Activated CD8-positive, alpha-beta memory T cell treated with anti-CD3 and anti-CD28 coated beads for 4 hours (primary cell): ENCODE measurements at regions not wholly inside any gene's neighbourhood (a gene's known extent, or its start where the extent isn't known, plus 50 kb on each side); places are given as distances from the start of the nearest gene placed in this dataset.
"Not testable (repeated sequence)": the region's sequence is repeated elsewhere in the genome, so short reads cannot be mapped to it uniquely, and the experiment has no call there.

ENCODE experiments used
- DNase-seq, 2 donors: peaks; one replicate each; pipeline ENCODE4 v3.0.0-alpha.2; 2020; ENCODE audit warnings: low read depth in 2 of 2

GRCh38 chr2:193240752-193241151, 1046.0 kb upstream of the TMEFF2 start:
- DNase-seq = no peak

DNA sequence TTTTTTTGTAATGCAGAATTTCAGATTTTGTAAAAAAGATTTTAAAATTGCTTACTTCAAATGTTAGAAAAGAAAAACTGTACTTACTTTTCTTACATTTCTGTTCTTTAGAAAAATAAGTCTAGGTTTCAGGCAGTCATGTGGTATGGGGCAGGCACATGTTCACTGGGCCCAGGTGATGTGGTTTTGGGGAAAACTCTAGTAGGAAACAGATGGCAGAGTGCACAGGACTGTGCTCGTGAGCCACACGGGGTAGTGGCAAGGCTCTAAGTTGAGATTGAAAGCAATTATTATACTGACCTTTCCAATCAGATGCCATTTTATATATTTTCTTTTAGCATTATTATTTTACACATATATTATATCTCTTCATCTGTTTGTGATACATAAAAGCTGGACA, 1036.9 kb upstream of the TMEFF2 start:
- no peak for DNase-seq

DNA sequence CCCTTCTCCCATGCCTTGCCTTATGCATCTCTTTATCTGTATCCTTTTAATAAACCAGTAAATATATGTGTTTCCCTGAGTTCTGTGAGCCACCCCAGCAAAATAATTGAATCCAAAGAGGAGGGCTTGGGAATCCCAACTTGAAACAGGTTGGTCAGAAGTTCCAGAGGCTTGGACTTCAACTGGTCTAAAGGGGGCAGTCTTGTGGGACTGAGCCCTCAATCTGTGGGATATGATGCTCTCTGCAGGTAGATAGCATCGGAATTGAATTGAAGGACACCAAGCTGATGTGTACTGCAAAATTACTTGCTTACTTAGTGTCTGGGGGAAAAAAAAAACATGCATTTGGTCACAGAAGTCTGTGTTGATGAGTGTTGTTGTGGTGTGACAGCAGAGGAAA, 1033.5 kb upstream of the TMEFF2 start:
- DNase-seq = no peak

GRCh38 chr2:193222454-193222853, 1027.7 kb upstream of the TMEFF2 start:
- DNase-seq = no peak

DNA sequence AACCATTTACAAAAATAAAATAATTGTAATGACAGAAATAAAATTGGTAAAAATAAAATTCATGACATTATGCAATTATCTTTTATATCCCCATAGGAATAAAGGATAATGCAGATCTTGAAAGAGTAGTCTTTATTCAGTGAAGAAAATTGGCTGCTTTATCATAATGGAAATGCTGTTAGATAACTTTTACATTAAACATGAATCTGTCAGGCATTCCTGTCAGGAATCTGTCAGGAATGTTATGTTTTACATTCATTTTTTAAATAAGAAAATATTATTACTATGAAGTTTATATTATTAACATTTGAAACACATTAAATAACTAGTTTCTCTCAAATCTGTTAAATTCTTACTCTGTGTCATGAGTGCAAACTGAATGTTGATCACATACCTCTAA, 1024.7 kb upstream of the TMEFF2 start:
- no peak for DNase-seq

- no peak for DNase-seq
Observed at GRCh38 chr2:193201583-193201982, 1006.9 kb upstream of the TMEFF2 start.

DNA sequence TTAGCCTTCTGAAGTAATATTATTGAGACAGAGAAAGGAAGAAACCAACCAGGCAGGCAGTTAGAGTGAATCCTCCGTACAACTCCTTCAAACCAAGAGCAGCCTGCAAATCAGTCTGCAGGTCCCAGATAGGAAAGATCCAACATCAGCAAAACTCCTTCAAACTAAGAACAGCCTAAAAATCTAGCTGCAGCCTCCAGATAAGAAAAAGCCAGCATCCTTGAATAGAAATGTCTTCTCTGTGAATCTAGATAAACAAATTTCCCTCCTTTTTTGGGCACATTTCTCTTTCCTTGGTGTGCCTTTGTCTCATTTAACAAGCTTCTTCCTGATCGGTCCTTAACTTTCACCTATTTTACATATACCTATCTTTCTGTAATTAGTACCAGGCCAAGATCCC, 1004.6 kb upstream of the TMEFF2 start:
- no peak for DNase-seq

DNA sequence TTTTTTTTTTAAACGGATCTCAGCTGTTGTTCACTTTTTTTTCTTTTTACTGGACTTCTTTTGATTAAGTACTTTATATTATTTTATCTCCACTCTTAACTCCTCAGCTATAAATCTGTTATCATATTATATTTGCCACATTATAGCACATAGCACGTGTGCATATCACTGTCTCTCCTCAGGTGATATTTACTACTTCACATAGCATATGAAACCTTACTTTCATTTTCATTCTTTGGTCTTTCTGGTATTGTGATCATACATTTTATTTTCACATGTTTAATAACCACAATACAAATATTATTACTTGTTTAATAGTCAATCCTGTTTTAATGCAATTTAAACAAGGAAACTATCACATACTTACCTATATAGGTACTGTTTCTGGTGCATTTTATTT, 993.1 kb upstream of the TMEFF2 start:
- DNase-seq = no peak

- not testable (repeated sequence) for DNase-seq
Observed at GRCh38 chr2:193170981-193171380, 976.2 kb upstream of the TMEFF2 start.

GRCh38 chr2:193156480-193156879, 961.7 kb upstream of the TMEFF2 start:
- no peak for DNase-seq

DNA sequence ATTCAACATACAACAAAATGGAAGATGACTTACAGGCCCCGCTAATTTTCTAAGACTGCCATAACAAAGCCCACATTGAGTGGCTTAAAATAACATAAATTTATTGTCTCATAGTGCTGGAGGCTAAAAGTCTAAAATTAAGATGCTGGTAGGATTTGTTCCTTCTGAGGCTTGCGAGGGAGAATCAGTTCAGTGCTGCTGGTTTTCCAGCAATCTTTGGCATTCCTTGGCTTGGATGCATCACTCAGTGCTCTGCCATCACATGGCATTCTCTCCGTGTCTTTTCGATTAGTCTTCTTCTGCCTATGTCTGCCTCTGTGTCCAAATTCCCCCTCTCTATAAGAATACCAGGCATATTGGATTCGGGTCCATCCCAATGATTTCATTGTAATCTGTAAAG, 959.3 kb upstream of the TMEFF2 start:
- DNase-seq = no peak

- no peak for DNase-seq
Observed at GRCh38 chr2:193153576-193153975, 958.8 kb upstream of the TMEFF2 start.

- not testable (repeated sequence) for DNase-seq
Observed at GRCh38 chr2:193142467-193142866, 947.7 kb upstream of the TMEFF2 start.

DNA sequence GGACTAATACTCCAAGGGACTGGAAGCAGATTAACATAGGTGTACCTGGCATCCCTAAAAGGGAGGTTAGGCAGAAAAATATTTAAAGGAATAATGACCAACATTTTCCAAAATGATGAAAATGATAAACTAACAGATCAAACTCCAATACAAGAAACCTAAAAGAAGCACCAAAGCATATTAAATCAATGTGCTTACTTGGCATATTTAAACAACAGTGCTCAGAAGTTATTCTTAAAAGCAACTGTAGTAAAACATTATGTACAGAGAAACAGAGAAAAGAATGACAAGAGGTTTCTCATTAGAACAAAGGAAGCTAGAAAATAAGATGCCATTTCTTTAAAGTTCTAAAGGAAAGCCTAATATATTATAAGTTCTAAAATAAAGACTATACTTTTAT, 947.3 kb upstream of the TMEFF2 start:
- no peak for DNase-seq

GRCh38 chr2:193140895-193141294, 946.2 kb upstream of the TMEFF2 start:
- not testable (repeated sequence) for DNase-seq

- no peak for DNase-seq
Observed at GRCh38 chr2:193124815-193125214, 930.1 kb upstream of the TMEFF2 start.

- no peak for DNase-seq
Observed at GRCh38 chr2:193114827-193115226, 920.1 kb upstream of the TMEFF2 start.

GRCh38 chr2:193112986-193113385, 918.3 kb upstream of the TMEFF2 start:
- DNase-seq = no peak

DNA sequence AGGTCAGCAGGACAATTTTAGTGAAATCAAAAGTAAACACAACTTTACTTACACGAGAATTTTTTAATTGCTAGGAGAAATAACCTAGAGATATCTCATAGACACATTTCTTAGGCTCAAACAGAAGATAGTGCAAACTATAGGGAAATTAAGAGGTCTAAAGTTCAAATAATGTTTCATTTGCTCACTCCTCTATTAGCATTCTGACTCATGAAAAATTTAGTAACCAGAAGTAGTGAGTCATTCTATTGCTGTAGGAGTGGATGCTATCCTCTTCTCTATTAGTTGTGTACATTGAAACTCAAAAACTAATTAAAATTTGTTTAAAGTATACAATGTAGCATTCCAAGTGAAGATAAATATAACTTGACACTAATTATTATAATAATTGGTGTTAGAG, 908.3 kb upstream of the TMEFF2 start:
- no peak for DNase-seq

- no peak for DNase-seq
Observed at GRCh38 chr2:193101591-193101990, 906.9 kb upstream of the TMEFF2 start.

DNA sequence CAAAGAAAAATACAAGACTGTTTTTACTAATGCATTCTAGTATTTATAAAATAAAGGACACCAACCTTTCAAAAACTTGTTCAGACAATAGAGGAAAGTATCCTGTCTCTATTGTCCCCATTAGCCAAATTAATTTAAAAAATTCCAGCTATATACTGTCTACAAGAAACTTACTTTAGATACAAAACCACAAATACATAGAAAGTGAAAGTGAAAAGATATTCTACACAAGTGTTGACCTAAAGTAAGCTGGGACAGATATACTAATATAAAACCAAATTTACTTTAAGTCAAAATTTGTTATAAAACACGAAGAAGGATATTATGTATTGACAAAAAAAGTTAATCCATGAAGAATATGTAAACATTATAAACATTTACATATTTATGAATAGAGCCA, 893.3 kb upstream of the TMEFF2 start:
- DNase-seq = no peak

DNA sequence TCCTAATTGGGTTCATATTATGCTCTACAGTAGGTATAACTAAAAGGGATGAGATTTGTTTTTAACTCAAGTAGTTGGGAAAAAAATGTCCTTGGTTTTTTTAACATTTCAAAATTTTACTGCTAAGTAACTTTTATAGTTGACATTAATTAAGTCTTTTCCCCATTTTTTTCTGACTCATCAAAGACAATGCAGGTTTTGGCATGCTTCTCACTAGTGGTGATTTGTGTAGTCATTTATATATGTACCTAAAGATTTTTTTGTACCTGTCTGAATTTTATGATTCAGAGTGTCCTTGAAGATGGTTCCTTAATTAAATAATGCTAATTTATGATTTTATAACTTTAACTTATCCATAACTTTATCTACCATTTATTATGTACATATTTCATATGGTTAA, 882.3 kb upstream of the TMEFF2 start:
- no peak for DNase-seq

GRCh38 chr2:193074933-193075332, 880.2 kb upstream of the TMEFF2 start:
- no peak for DNase-seq

- DNase-seq = no peak
Observed at GRCh38 chr2:193072647-193073046, 877.9 kb upstream of the TMEFF2 start.

DNA sequence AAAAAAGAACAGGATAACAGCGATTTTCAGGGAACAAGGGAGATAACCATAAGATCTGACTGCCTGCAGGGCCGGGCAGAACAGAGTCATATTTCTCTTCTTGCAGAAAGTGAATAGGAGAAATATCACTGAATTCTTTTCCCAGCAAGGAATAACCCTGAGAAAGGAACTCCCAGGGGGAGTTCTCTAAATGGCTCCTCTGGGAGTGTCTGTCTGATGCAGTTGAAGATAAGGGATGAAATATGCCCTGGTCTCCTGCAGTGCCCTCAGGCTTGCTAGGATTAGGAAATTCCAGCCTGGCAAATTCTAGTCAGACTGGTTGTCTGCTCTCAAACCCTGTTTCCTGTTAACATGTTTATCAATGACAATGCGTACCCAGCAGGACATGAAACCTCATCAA, 830.8 kb upstream of the TMEFF2 start:
- not testable (repeated sequence) for DNase-seq
